ENCODE measurements at regions not wholly inside any gene's neighbourhood (a gene's known extent, or its start where the extent isn't known, plus 50 kb on each side); places are given as distances from the start of the nearest gene placed in this dataset.

GRCh38 chr4:3344104-3344503 is 51.3 kb downstream of the RGS12 start:
- no peak for DNase-seq (ENCODE audit: low read depth, low spot score)
- no peaks in the 10 kb centered on the region for H4K20me1 ChIP-seq (replicated peaks; ENCODE audit: control insufficient read depth, extremely low read depth, insufficient read depth, low read length)
- TF ChIP-seq POLR2A (IDR thresholded peaks at IDR 0.05; ENCODE audit: low read depth, low read length) (no peak), CTCF (IDR thresholded peaks at IDR 0.05; ENCODE audit: extremely low read depth in 1 of 2, insufficient read depth in 1 of 2, low read depth in 1 of 2, low read length in 2 of 2) (no peak), EZH2 (IDR thresholded peaks at IDR 0.05; ENCODE audit: borderline replicate concordance, low read depth, low read length, severe bottlenecking) (no peak), GATA2 (IDR thresholded peaks at IDR 0.05; ENCODE audit: insufficient read depth, insufficient read length, low read depth, low read length) (no peak), MAX (IDR thresholded peaks at IDR 0.05; ENCODE audit: insufficient read depth, insufficient read length) (no peak), POLR2AphosphoS5 (IDR thresholded peaks at IDR 0.05; ENCODE audit: insufficient read depth, low read depth, low read length) (no peak), JUN (IDR thresholded peaks at IDR 0.05; ENCODE audit: borderline replicate concordance, insufficient read depth, insufficient read length, low read depth) (no peak), MYC (IDR thresholded peaks at IDR 0.05; ENCODE audit: low read depth, low read length) (no peak), FOS (IDR thresholded peaks at IDR 0.05; ENCODE audit: borderline replicate concordance, insufficient read depth, low read length) (no peak)
- ChIA-PET CTCF (interaction anchor here (1.0 to 5.5 kb wide), 10 partner anchors 12 to 136 kb away, joined by 3 to 78 read pairs (median 5); partner anchors contain the start of gene HGFAC), POLR2A (no interaction called here)
- peaks cover 25% of the 10 kb centered on the region for H3K4me1 ChIP-seq (ENCODE audit: control insufficient read depth, extremely low read depth, insufficient read depth, low read length)
- no peak overlapping the region for H3K9ac ChIP-seq (replicated peaks; ENCODE audit: extremely low read depth, insufficient read depth, low read length)
- dilution Hi-C loops (cut with MboI; ENCODE audit: extremely low pct_ligation_motif_present, low sequenced_read_pairs): no loop called here
- no peaks in the 10 kb centered on the region for H3K9me3 ChIP-seq (replicated peaks; ENCODE audit: control insufficient read depth, insufficient read depth, low read length)
- FAIRE-seq: no peak
- peaks cover 28% of the 10 kb centered on the region for H3K79me2 ChIP-seq (ENCODE audit: control insufficient read depth, insufficient read depth, low read length)
- H3K4me2 ChIP-seq (ENCODE audit: insufficient read depth, low read length): no peak overlapping the region
- no peaks in the 10 kb centered on the region for H3K9me1 ChIP-seq (replicated peaks; ENCODE audit: control insufficient read depth, extremely low read depth, insufficient read depth, low read length)
- no peaks in the 10 kb centered on the region for H3K27me3 ChIP-seq (ENCODE audit: control insufficient read depth in 2 of 2, insufficient read depth in 2 of 2, low read length in 2 of 2)
- H2AFZ ChIP-seq (ENCODE audit: low read depth, low read length): no peak overlapping the region
- H3K27ac ChIP-seq (ENCODE audit: insufficient read depth, low read depth, low read length): no peak overlapping the region
- H3K4me3 ChIP-seq (replicated peaks in 1 of 3; ENCODE audit: insufficient read depth in 1 of 3, low read depth in 1 of 3, low read length in 3 of 3): no peak overlapping the region
- no TSS peak for BruUV-seq (replicated peaks)
- intact Hi-C loops (cut with micrococcal nuclease): no loop called here
- peaks cover 0 to 6% of the 10 kb centered on the region in 2 experiments for H3K36me3 ChIP-seq (ENCODE audit: control insufficient read depth in 2 of 2, extremely low read depth in 1 of 2, insufficient read depth in 2 of 2, low read length in 2 of 2)
